Fibroblast of pulmonary artery (primary cell): ENCODE measurements at regions not wholly inside any gene's neighbourhood (a gene's known extent, or its start where the extent isn't known, plus 50 kb on each side); places are given as distances from the start of the nearest gene placed in this dataset.

Experiments used
- DNase-seq: peaks from one replicate; pipeline ENCODE4 v3.0.0-alpha.2; 2010; ENCODE audit warnings: low read depth
- H3K4me3 ChIP-seq: replicated peaks from 2 replicates; pipeline ENCODE4 v1.5.1; 2011; ENCODE audit warnings: low read depth, mild to moderate bottlenecking, control low read depth, low read length, moderate library complexity
- CTCF ChIP-seq: IDR thresholded peaks from 2 replicates; pipeline ENCODE4 v1.5.1; 2011; ENCODE audit warnings: mild to moderate bottlenecking, control low read depth, low read length, inconsistent platforms; ENCODE audit errors: missing control alignments

- no peak for TF ChIP-seq CTCF
- H3K4me3 ChIP-seq: no peak overlapping the region
- no peak for DNase-seq
These were observed 393.7 kb downstream of the BCL11B start for GRCh38 chr14:98878282-98878681.

GRCh38 chr14:98886982-98887381, 385.0 kb downstream of the BCL11B start:
- DNase-seq: no peak
- H3K4me3 ChIP-seq: no peak overlapping the region
- TF ChIP-seq CTCF: no peak

- no peak for DNase-seq
- no peak for TF ChIP-seq CTCF
- no peak overlapping the region for H3K4me3 ChIP-seq
These were observed 383.7 kb downstream of the BCL11B start for GRCh38 chr14:98888281-98888680.

GRCh38 chr14:98888927-98889835, 382.8 kb downstream of the BCL11B start:
- no peak for DNase-seq
- TF ChIP-seq CTCF: no peak
- no peak overlapping the region for H3K4me3 ChIP-seq

GRCh38 chr14:98889836-98890185, 382.2 kb downstream of the BCL11B start:
- DNase-seq: no peak
- H3K4me3 ChIP-seq: no peak overlapping the region
- no peak for TF ChIP-seq CTCF

GRCh38 chr14:98890556-98891340, 381.2 kb downstream of the BCL11B start:
- TF ChIP-seq CTCF: no peak
- no peak overlapping the region for H3K4me3 ChIP-seq
- no peak for DNase-seq
